HUES64 (cell line): ENCODE measurements at regions not wholly inside any gene's neighbourhood (a gene's known extent, or its start where the extent isn't known, plus 50 kb on each side); places are given as distances from the start of the nearest gene placed in this dataset.

Source experiments
- H3K27ac ChIP-seq: 2 replicates; pipeline ENCODE4 v1.7.0; 2013; ENCODE audit warnings: low read depth, low read length, inconsistent platforms
- H3K27me3 ChIP-seq: 2 replicates; pipeline ENCODE4 v1.6.1; 2013; ENCODE audit warnings: mild to moderate bottlenecking, low read length; ENCODE audit not compliant: insufficient read depth
- H3K36me3 ChIP-seq: 2 replicates; pipeline ENCODE4 v1.6.1; 2013; ENCODE audit warnings: mild to moderate bottlenecking, low read length; ENCODE audit not compliant: insufficient read depth
- H3K4me1 ChIP-seq: 2 replicates; pipeline ENCODE4 v1.6.1; 2013; ENCODE audit warnings: mild to moderate bottlenecking, low read length, moderate library complexity; ENCODE audit not compliant: insufficient read depth
- H3K4me3 ChIP-seq: 2 replicates; pipeline ENCODE4 v1.5.1; 2013; ENCODE audit warnings: mild to moderate bottlenecking, low read length, moderate library complexity
- H3K9ac ChIP-seq: 2 replicates; pipeline ENCODE4 v1.6.1; 2013; ENCODE audit warnings: mild to moderate bottlenecking, low read depth, low read length
- H3K9me3 ChIP-seq: 2 replicates; pipeline ENCODE4 v1.6.1; 2013; ENCODE audit warnings: low read depth, low read length; ENCODE audit not compliant: insufficient read depth
- WGBS: fragments of 150-250, 120-280 bp; methylation state at CpG from one replicate; pipeline ENCODE4 v1.1.7; 2013; ENCODE audit warnings: missing lambda C conversion rate; 5-methylcytosine and 5-hydroxymethylcytosine counted together

GRCh38 chr18:5768454-5768853, 126.9 kb downstream of the TMEM200C start:
- no peak overlapping the region for H3K9ac ChIP-seq
- H3K27me3 ChIP-seq: no peaks in the 10 kb centered on the region
- no peaks in the 10 kb centered on the region for H3K36me3 ChIP-seq
- peaks cover 4% of the 10 kb centered on the region; the same call in 1 of the 2 replicates for H3K4me1 ChIP-seq
- WGBS: 92% methylated on average over 5 of the region's 6 CpGs
- H3K9me3 ChIP-seq: no peaks in the 10 kb centered on the region
- no peak overlapping the region for H3K4me3 ChIP-seq
- H3K27ac ChIP-seq: no peak overlapping the region

- no peaks in the 10 kb centered on the region for H3K9me3 ChIP-seq
- H3K4me3 ChIP-seq: no peak overlapping the region
- no peaks in the 10 kb centered on the region for H3K36me3 ChIP-seq
- 31% methylated on average over 4 of the region's 4 CpGs for WGBS
- H3K4me1 ChIP-seq: peaks cover 15% of the 10 kb centered on the region
- no peak overlapping the region for H3K27ac ChIP-seq
- H3K9ac ChIP-seq: no peak overlapping the region
- no peaks in the 10 kb centered on the region for H3K27me3 ChIP-seq
These were observed 136.1 kb downstream of the TMEM200C start for GRCh38 chr18:5759194-5759593.

- Histone ChIP-seq H3K36me3 (no peaks in the 10 kb centered on the region), H3K9me3 (no peaks in the 10 kb centered on the region)
These were observed 138.5 kb downstream of the TMEM200C start for GRCh38 chr18:5756823-5757222.

GRCh38 chr18:5747678-5748077, 147.6 kb downstream of the TMEM200C start:
- no peaks in the 10 kb centered on the region for H3K4me1 ChIP-seq
- no peaks in the 10 kb centered on the region for H3K9me3 ChIP-seq
- H3K36me3 ChIP-seq: no peaks in the 10 kb centered on the region
- H3K27ac ChIP-seq: no peak overlapping the region
- H3K4me3 ChIP-seq: no peak overlapping the region
- H3K9ac ChIP-seq: no peak overlapping the region
- no peaks in the 10 kb centered on the region for H3K27me3 ChIP-seq
- WGBS: 100% methylated on average over 1 of the region's 1 CpG

More at GRCh38 chr18:5756823-5757222, 138.5 kb downstream of the TMEM200C start:
- Histone ChIP-seq H3K4me3 (no peak overlapping the region), H3K4me1 (peaks cover 15% of the 10 kb centered on the region), H3K27ac (no peak overlapping the region), H3K9ac (no peak overlapping the region), H3K27me3 (no peaks in the 10 kb centered on the region)
- 89% methylated on average over 6 of the region's 6 CpGs for WGBS

- no peaks in the 10 kb centered on the region for H3K9me3 ChIP-seq
- 61% methylated on average over 6 of the region's 6 CpGs for WGBS
- H3K36me3 ChIP-seq: no peaks in the 10 kb centered on the region
- no peak overlapping the region for H3K27ac ChIP-seq
- no peaks in the 10 kb centered on the region for H3K27me3 ChIP-seq
- no peak overlapping the region for H3K9ac ChIP-seq
- no peak overlapping the region for H3K4me3 ChIP-seq
- H3K4me1 ChIP-seq: no peaks in the 10 kb centered on the region
These were observed 148.5 kb downstream of the TMEM200C start for GRCh38 chr18:5746844-5747243.

- Histone ChIP-seq H3K4me3 (no peak overlapping the region), H3K9me3 (no peaks in the 10 kb centered on the region), H3K9ac (no peak overlapping the region), H3K36me3 (no peaks in the 10 kb centered on the region), H3K27ac (no peak overlapping the region), H3K4me1 (no peaks in the 10 kb centered on the region), H3K27me3 (no peaks in the 10 kb centered on the region)
- WGBS: 90% methylated on average over 3 of the region's 3 CpGs
These were observed 150.7 kb downstream of the TMEM200C start for GRCh38 chr18:5744659-5745058.

- Histone ChIP-seq H3K9ac (no peak overlapping the region), H3K4me3 (no peak overlapping the region), H3K27ac (no peak overlapping the region), H3K9me3 (no peaks in the 10 kb centered on the region), H3K36me3 (no peaks in the 10 kb centered on the region), H3K27me3 (no peaks in the 10 kb centered on the region), H3K4me1 (peaks cover 12% of the 10 kb centered on the region)
- 82% methylated on average over 4 of the region's 4 CpGs for WGBS
These were observed 156.8 kb downstream of the TMEM200C start for GRCh38 chr18:5738526-5738925.

- H3K9ac ChIP-seq: no peak overlapping the region
- H3K4me3 ChIP-seq: no peak overlapping the region
- 0 out of 2 replicates have a peak, but pooled peaks cover 5% of the 10 kb centered on the region for H3K4me1 ChIP-seq
- H3K36me3 ChIP-seq: no peaks in the 10 kb centered on the region
- H3K27ac ChIP-seq: no peak overlapping the region
- WGBS: 95% methylated on average over 7 of the region's 7 CpGs
- H3K9me3 ChIP-seq: no peaks in the 10 kb centered on the region
- H3K27me3 ChIP-seq: no peaks in the 10 kb centered on the region
These were observed 163.0 kb downstream of the TMEM200C start for GRCh38 chr18:5732318-5732717.

- Histone ChIP-seq H3K4me1 (0 out of 2 replicates have a peak, but pooled peaks cover 5% of the 10 kb centered on the region), H3K9ac (no peak overlapping the region), H3K36me3 (no peaks in the 10 kb centered on the region), H3K27me3 (no peaks in the 10 kb centered on the region), H3K4me3 (no peak overlapping the region), H3K9me3 (no peaks in the 10 kb centered on the region), H3K27ac (no peak overlapping the region)
- 88% methylated on average over 6 of the region's 6 CpGs for WGBS
These were observed 165.2 kb downstream of the TMEM200C start for GRCh38 chr18:5729983-5730699.

- H3K27me3 ChIP-seq: no peaks in the 10 kb centered on the region
- no peak overlapping the region for H3K27ac ChIP-seq
- no peaks in the 10 kb centered on the region for H3K36me3 ChIP-seq
- WGBS: 49% methylated on average over 4 of the region's 5 CpGs
- H3K9ac ChIP-seq: no peak overlapping the region
- H3K4me3 ChIP-seq: no peak overlapping the region
- H3K4me1 ChIP-seq: 0 out of 2 replicates have a peak, but pooled peaks cover 5% of the 10 kb centered on the region
- H3K9me3 ChIP-seq: no peaks in the 10 kb centered on the region
These were observed 166.8 kb downstream of the TMEM200C start for GRCh38 chr18:5728531-5728930.

- Histone ChIP-seq H3K27ac (no peak overlapping the region), H3K4me3 (no peak overlapping the region), H3K4me1 (0 out of 2 replicates have a peak, but pooled peaks cover 5% of the 10 kb centered on the region), H3K9me3 (no peaks in the 10 kb centered on the region), H3K27me3 (no peaks in the 10 kb centered on the region), H3K9ac (no peak overlapping the region), H3K36me3 (no peaks in the 10 kb centered on the region)
These were observed 169.3 kb downstream of the TMEM200C start for GRCh38 chr18:5726011-5726410.

GRCh38 chr18:5721924-5722323, 173.4 kb downstream of the TMEM200C start:
- H3K9me3 ChIP-seq: no peaks in the 10 kb centered on the region
- no peaks in the 10 kb centered on the region for H3K27me3 ChIP-seq
- H3K4me3 ChIP-seq: no peak overlapping the region
- no peak overlapping the region for H3K9ac ChIP-seq
- H3K4me1 ChIP-seq: no peaks in the 10 kb centered on the region
- 88% methylated on average over 10 of the region's 10 CpGs for whole genome bisulfite sequencing
- H3K36me3 ChIP-seq: no peaks in the 10 kb centered on the region
- no peak overlapping the region for H3K27ac ChIP-seq
